Mesenchymal stem cell (in vitro differentiated cells and primary cell): ENCODE measurements at regions not wholly inside any gene's neighbourhood (a gene's known extent, or its start where the extent isn't known, plus 50 kb on each side); places are given as distances from the start of the nearest gene placed in this dataset.

ENCODE experiments used
- DNase-seq: peaks from one replicate; pipeline ENCODE4 v3.0.0-alpha.2; 2013
- H2AFZ ChIP-seq: one replicate; pipeline ENCODE4 v1.6.1; 2013; ENCODE audit warnings: low read depth, mild to moderate bottlenecking, control low read depth, inconsistent platforms, low read length, moderate library complexity
- H2AK5ac ChIP-seq: 2 replicates; pipeline ENCODE4 v1.6.1; 2013; ENCODE audit warnings: low read length, moderate library complexity, mild to moderate bottlenecking, inconsistent platforms; ENCODE audit not compliant: severe bottlenecking
- H2BK120ac ChIP-seq: one replicate; pipeline ENCODE4 v1.6.1; 2013; ENCODE audit warnings: low read depth, mild to moderate bottlenecking, inconsistent platforms, low read length, moderate library complexity
- H2BK12ac ChIP-seq, 2 experiments: one replicate each; pipeline ENCODE4 v1.6.1; 2013; ENCODE audit warnings: inconsistent platforms in 2 of 2, low read length in 2 of 2, mild to moderate bottlenecking in 2 of 2, moderate library complexity in 2 of 2, control low read depth in 1 of 2
- H2BK15ac ChIP-seq: one replicate; pipeline ENCODE4 v1.6.1; 2013; ENCODE audit warnings: mild to moderate bottlenecking, low read depth, inconsistent platforms; ENCODE audit not compliant: poor library complexity, severe bottlenecking
- H2BK5ac ChIP-seq: 2 replicates; pipeline ENCODE4 v1.6.1; 2013; ENCODE audit warnings: low read depth, mild to moderate bottlenecking, low read length, control low read depth, inconsistent platforms; ENCODE audit not compliant: poor library complexity, severe bottlenecking
- H3K14ac ChIP-seq, 2 experiments: one replicate each; pipeline ENCODE4 v1.6.1; 2013; ENCODE audit warnings: inconsistent platforms in 2 of 2, low read length in 2 of 2, control low read depth in 1 of 2, mild to moderate bottlenecking in 1 of 2, moderate library complexity in 1 of 2
- H3K18ac ChIP-seq, 2 experiments: one replicate each; pipeline ENCODE4 v1.6.1; 2013; ENCODE audit warnings: inconsistent platforms in 2 of 2, low read length in 2 of 2, control low read depth in 1 of 2, low read depth in 1 of 2, mild to moderate bottlenecking in 1 of 2
- H3K23ac ChIP-seq, 2 experiments: one replicate each; pipeline ENCODE4 v1.6.1; 2013; ENCODE audit warnings: inconsistent platforms in 2 of 2, low read length in 2 of 2, mild to moderate bottlenecking in 2 of 2, moderate library complexity in 2 of 2, control low read depth in 1 of 2
- H3K27ac ChIP-seq: 2 replicates; pipeline ENCODE4 v1.5.1; 2013; ENCODE audit warnings: mild to moderate bottlenecking, moderate library complexity, low read length, control low read depth, inconsistent platforms; ENCODE audit not compliant: poor library complexity, severe bottlenecking
- H3K27me3 ChIP-seq, 2 experiments: 2 replicates each; pipeline versions ENCODE4 v1.6.1 to v1.7.0; 2013; ENCODE audit warnings: low read length in 2 of 2, mild to moderate bottlenecking in 2 of 2, moderate library complexity in 2 of 2, control low read depth in 1 of 2, inconsistent platforms in 1 of 2; ENCODE audit not compliant: control insufficient read depth in 1 of 2, insufficient read depth in 1 of 2
- H3K36me3 ChIP-seq, 2 experiments: 2 replicates each; pipeline versions ENCODE4 v1.6.1 to v1.7.0; 2013; ENCODE audit warnings: low read length in 2 of 2, control low read depth in 1 of 2, inconsistent platforms in 1 of 2, low read depth in 1 of 2, mild to moderate bottlenecking in 1 of 2; ENCODE audit not compliant: insufficient read depth in 2 of 2, control insufficient read depth in 1 of 2
- H3K4ac ChIP-seq, 2 experiments: one replicate each; pipeline ENCODE4 v1.6.1; 2013; ENCODE audit warnings: inconsistent platforms in 2 of 2, low read length in 2 of 2, mild to moderate bottlenecking in 2 of 2, moderate library complexity in 2 of 2, control low read depth in 1 of 2, low read depth in 1 of 2
- H3K4me1 ChIP-seq: 2 replicates; pipeline ENCODE4 v1.6.1; 2013; ENCODE audit warnings: low read depth, low read length, control low read depth; ENCODE audit not compliant: control insufficient read depth, insufficient read depth
- H3K4me2 ChIP-seq: 2 replicates; pipeline ENCODE4 v1.6.1; 2013; ENCODE audit warnings: low read length, mild to moderate bottlenecking, inconsistent platforms; ENCODE audit not compliant: poor library complexity, severe bottlenecking
- H3K4me3 ChIP-seq, 2 experiments: 2 replicates each; pipeline versions ENCODE4 v1.5.1 to v1.7.0; 2013; ENCODE audit warnings: low read length in 2 of 2, mild to moderate bottlenecking in 2 of 2, control low read depth in 1 of 2, low read depth in 1 of 2; ENCODE audit not compliant: insufficient read depth in 1 of 2
- H3K79me1 ChIP-seq: replicated peaks from 2 replicates; pipeline ENCODE4 v1.6.1; 2013; ENCODE audit warnings: mild to moderate bottlenecking, control low read depth, low read length, inconsistent platforms; ENCODE audit not compliant: poor library complexity, severe bottlenecking
- H3K9ac ChIP-seq: 2 replicates; pipeline ENCODE4 v1.7.0; 2013; ENCODE audit warnings: mild to moderate bottlenecking, low read length, moderate library complexity
- H3K9me3 ChIP-seq: 2 replicates; pipeline ENCODE4 v1.7.0; 2013; ENCODE audit warnings: mild to moderate bottlenecking, low read length; ENCODE audit not compliant: control insufficient read depth
- H4K8ac ChIP-seq: one replicate; pipeline ENCODE4 v1.6.1; 2013; ENCODE audit warnings: inconsistent platforms, mild to moderate bottlenecking, low read length, moderate library complexity
- H4K91ac ChIP-seq: one replicate; pipeline ENCODE4 v1.6.1; 2013; ENCODE audit warnings: mild to moderate bottlenecking, low read length, inconsistent platforms
- WGBS: methylation state at CpG from one replicate; pipeline ENCODE4 v1.1.7; 2013; ENCODE audit warnings: mixed read lengths; 5-methylcytosine and 5-hydroxymethylcytosine counted together

- Histone ChIP-seq H4K91ac (no peak overlapping the region), H2AK5ac (no peak overlapping the region), H3K79me1 (no peaks in the 10 kb centered on the region), H3K27ac (no peak overlapping the region), H3K36me3 (no peaks in the 10 kb centered on the region), H3K9ac (no peak overlapping the region), H3K4ac (no peak overlapping the region), H3K14ac (no peak overlapping the region), H3K4me3 (no peak overlapping the region), H4K8ac (no peak overlapping the region), H3K4me2 (no peak overlapping the region), H2BK15ac (no peak overlapping the region), H3K18ac (no peak overlapping the region), H3K23ac (peak overlapping the region in 1 of 2 experiments; percentile 52), H2BK120ac (no peak overlapping the region), H2BK12ac (no peak overlapping the region), H3K27me3 (peaks cover 97 to 98% of the 10 kb centered on the region in 2 experiments), H2BK5ac (no peak overlapping the region), H3K4me1 (no peaks in the 10 kb centered on the region), H2AFZ (no peak overlapping the region), H3K9me3 (peaks cover 16% of the 10 kb centered on the region)
- DNase-seq = no peak
- 10% methylated on average over 2 of the region's 6 CpGs for WGBS
Observed at GRCh38 chr6:41416501-41416837, 81.1 kb downstream of the NCR2 start.

- Histone ChIP-seq H3K79me1 (no peaks in the 10 kb centered on the region), H2AFZ (no peak overlapping the region), H3K4me3 (no peak overlapping the region), H4K91ac (no peak overlapping the region), H3K27ac (no peak overlapping the region), H2BK5ac (no peak overlapping the region), H4K8ac (no peak overlapping the region), H3K14ac (no peak overlapping the region), H2BK15ac (no peak overlapping the region), H2BK120ac (no peak overlapping the region), H2BK12ac (no peak overlapping the region), H3K23ac (no peak overlapping the region), H3K4ac (no peak overlapping the region), H2AK5ac (no peak overlapping the region), H3K9ac (no peak overlapping the region), H3K4me1 (no peaks in the 10 kb centered on the region), H3K4me2 (no peak overlapping the region), H3K27me3 (peaks cover 97 to 98% of the 10 kb centered on the region in 2 experiments), H3K9me3 (peaks cover 16% of the 10 kb centered on the region), H3K18ac (no peak overlapping the region), H3K36me3 (no peaks in the 10 kb centered on the region)
- DNase-seq = no peak
- no CpG with 5 or more reads among the region's 2 CpGs for WGBS
Observed at GRCh38 chr6:41418741-41419140, 83.3 kb downstream of the NCR2 start.

GRCh38 chr6:41419385-41419784, 84.0 kb downstream of the NCR2 start:
- Histone ChIP-seq H3K27me3 (peaks cover 95 to 97% of the 10 kb centered on the region in 2 experiments), H4K8ac (no peak overlapping the region), H3K36me3 (no peaks in the 10 kb centered on the region), H3K23ac (no peak overlapping the region), H3K4me2 (no peak overlapping the region), H2AK5ac (no peak overlapping the region), H3K79me1 (no peaks in the 10 kb centered on the region), H2BK120ac (no peak overlapping the region), H2BK5ac (no peak overlapping the region), H2AFZ (no peak overlapping the region), H2BK15ac (no peak overlapping the region), H4K91ac (no peak overlapping the region), H3K9me3 (peaks cover 16% of the 10 kb centered on the region), H3K4me3 (no peak overlapping the region), H3K9ac (no peak overlapping the region), H3K18ac (no peak overlapping the region), H3K27ac (no peak overlapping the region), H3K4ac (no peak overlapping the region), H3K4me1 (no peaks in the 10 kb centered on the region), H2BK12ac (no peak overlapping the region), H3K14ac (no peak overlapping the region)
- 91% methylated on average over 3 of the region's 3 CpGs for WGBS
- DNase-seq = no peak

- no peak overlapping the region for H3K4ac ChIP-seq
- 68% methylated on average over 4 of the region's 4 CpGs for WGBS
- no peak overlapping the region for H3K27ac ChIP-seq
- no peak overlapping the region for H3K14ac ChIP-seq
- no peak overlapping the region for H3K23ac ChIP-seq
- H3K4me3 ChIP-seq = no peak overlapping the region
- H2BK5ac ChIP-seq = no peak overlapping the region
- H4K8ac ChIP-seq = no peak overlapping the region
- no peaks in the 10 kb centered on the region for H3K36me3 ChIP-seq
- H3K4me1 ChIP-seq = no peaks in the 10 kb centered on the region
- no peaks in the 10 kb centered on the region for H3K79me1 ChIP-seq
- H3K4me2 ChIP-seq = no peak overlapping the region
- no peak overlapping the region for H4K91ac ChIP-seq
- no peak overlapping the region for H2BK15ac ChIP-seq
- no peak overlapping the region for H3K9ac ChIP-seq
- no peak overlapping the region for H3K18ac ChIP-seq
- no peak overlapping the region for H2BK120ac ChIP-seq
- H2BK12ac ChIP-seq = no peak overlapping the region
- DNase-seq = no peak
- H3K27me3 ChIP-seq = peaks cover 90% of the 10 kb centered on the region in 2 experiments
- H3K9me3 ChIP-seq = peaks cover 16% of the 10 kb centered on the region
- no peak overlapping the region for H2AK5ac ChIP-seq
- H2AFZ ChIP-seq = no peak overlapping the region
Observed at GRCh38 chr6:41420186-41420585, 84.8 kb downstream of the NCR2 start.
